GM23338 (cell line): ENCODE measurements at regions not wholly inside any gene's neighbourhood (a gene's known extent, or its start where the extent isn't known, plus 50 kb on each side); places are given as distances from the start of the nearest gene placed in this dataset.

Source experiments
- ATAC-seq: fragments of 200-7000 bp; cut with Tn5 transposase; 3 replicates; pipeline ENCODE4 v1.9.1; 2020
- DNase-seq: peaks from one replicate; pipeline ENCODE4 v3.0.0-alpha.2; 2015; ENCODE audit warnings: low spot score
- H2AFZ ChIP-seq: fragments of 200-600 bp; sonication (generic); 2 replicates; pipeline ENCODE4 v1.8.0; 2016; ENCODE audit warnings: antibody characterized with exemption, mild to moderate bottlenecking, moderate library complexity
- H3F3A ChIP-seq: fragments of 200-600 bp; sonication (generic); replicated peaks from 2 replicates; pipeline ENCODE4 v1.8.0; 2017; ENCODE audit warnings: antibody characterized with exemption, mixed run types, low read depth
- H3K27ac ChIP-seq: fragments of 200-600 bp; sonication (generic); 2 replicates; pipeline ENCODE4 v1.6.1; 2016; ENCODE audit warnings: low read depth
- H3K27me3 ChIP-seq: fragments of 200-600 bp; sonication (generic); 2 replicates; pipeline ENCODE4 v1.8.0; 2016; ENCODE audit warnings: mild to moderate bottlenecking, mixed run types, moderate library complexity; ENCODE audit not compliant: insufficient read depth
- H3K36me3 ChIP-seq: fragments of 200-600 bp; sonication (generic); 2 replicates; pipeline ENCODE4 v1.8.0; 2016; ENCODE audit warnings: mild to moderate bottlenecking; ENCODE audit not compliant: insufficient read depth
- H3K4me1 ChIP-seq: fragments of 200-600 bp; sonication (generic); 2 replicates; pipeline ENCODE4 v1.8.0; 2016; ENCODE audit warnings: mild to moderate bottlenecking, moderate library complexity; ENCODE audit not compliant: insufficient read depth
- H3K4me2 ChIP-seq: fragments of 200-600 bp; sonication (generic); 2 replicates; pipeline ENCODE4 v1.7.1; 2017; ENCODE audit warnings: mixed run types
- H3K4me3 ChIP-seq: fragments of 200-600 bp; sonication (generic); 2 replicates; pipeline ENCODE4 v1.6.1; 2016; ENCODE audit warnings: mixed run types
- H3K79me2 ChIP-seq: fragments of 200-600 bp; sonication (generic); replicated peaks from 2 replicates; pipeline ENCODE4 v1.8.0; 2017; ENCODE audit warnings: mild to moderate bottlenecking; ENCODE audit not compliant: insufficient read depth
- H3K9me2 ChIP-seq: fragments of 200-600 bp; sonication (generic); 2 replicates; pipeline ENCODE4 v1.8.0; 2017; ENCODE audit not compliant: insufficient read depth
- H4K20me1 ChIP-seq: fragments of 200-600 bp; sonication (generic); replicated peaks from 2 replicates; pipeline ENCODE4 v1.8.0; 2017; ENCODE audit warnings: mild to moderate bottlenecking; ENCODE audit not compliant: insufficient read depth
- H3K27ac Mint-ChIP-seq: 2 replicates; pipeline ENCODE4 v1.8.0; 2020; ENCODE audit warnings: inconsistent platforms, mild to moderate bottlenecking, moderate library complexity, mixed read lengths
- H3K27me3 Mint-ChIP-seq: 3 replicates; pipeline ENCODE4 v1.8.0; 2022; ENCODE audit warnings: low read depth, mild to moderate bottlenecking, moderate library complexity, mixed read lengths, inconsistent platforms; ENCODE audit not compliant: insufficient read depth, poor library complexity
- H3K36me3 Mint-ChIP-seq: 3 replicates; pipeline ENCODE4 v1.8.0; 2021; ENCODE audit warnings: low read depth, mild to moderate bottlenecking, inconsistent platforms, moderate library complexity, mixed read lengths
- H3K4me1 Mint-ChIP-seq: 3 replicates; pipeline ENCODE4 v1.8.0; 2020; ENCODE audit warnings: mild to moderate bottlenecking, inconsistent platforms, mixed read lengths
- H3K4me3 Mint-ChIP-seq: 3 replicates; pipeline ENCODE4 v1.8.0; 2021; ENCODE audit warnings: moderate library complexity, mild to moderate bottlenecking, inconsistent platforms, mixed read lengths
- H3K9me3 Mint-ChIP-seq: 3 replicates; pipeline ENCODE4 v1.8.0; 2020; ENCODE audit warnings: moderate library complexity, mild to moderate bottlenecking, inconsistent platforms, mixed read lengths
- CREB1 ChIP-seq: fragments of 250-450 bp; sonication (Bioruptor Pico); IDR thresholded peaks from 2 replicates; pipeline ENCODE4 v1.5.0; 2020; ENCODE audit warnings: low read depth, mild to moderate bottlenecking, moderate library complexity
- EZH2 ChIP-seq: fragments of 200-600 bp; sonication (generic); IDR thresholded peaks from one replicate; pipeline ENCODE4 v1.8.0; 2017; ENCODE audit warnings: antibody characterized with exemption, mild to moderate bottlenecking, low read depth; ENCODE audit not compliant: unreplicated experiment
- EZH2phosphoT487 ChIP-seq: fragments of 200-600 bp; sonication (generic); IDR thresholded peaks from one replicate; pipeline ENCODE4 v1.8.1; 2018; ENCODE audit warnings: antibody characterized with exemption; ENCODE audit not compliant: unreplicated experiment
- JUNB ChIP-seq: IDR thresholded peaks from one replicate; pipeline ENCODE4 v1.6.1; 2016; ENCODE audit warnings: antibody characterized with exemption; ENCODE audit not compliant: unreplicated experiment
- NANOG ChIP-seq: IDR thresholded peaks from 2 replicates; pipeline ENCODE4 v1.6.1; 2016; ENCODE audit warnings: antibody characterized with exemption, borderline replicate concordance
- POLR2AphosphoS5 ChIP-seq: IDR thresholded peaks from 2 replicates; pipeline ENCODE4 v1.6.1; 2016; ENCODE audit warnings: antibody characterized with exemption, low read depth
- STAT1 ChIP-seq: IDR thresholded peaks from one replicate; pipeline ENCODE4 v1.6.1; 2016; ENCODE audit warnings: antibody characterized with exemption; ENCODE audit not compliant: unreplicated experiment
- ZNF114 ChIP-seq: fragments of 250-450 bp; sonication (Bioruptor Pico); IDR thresholded peaks from 2 replicates; pipeline ENCODE4 v1.5.0; 2020; ENCODE audit warnings: mild to moderate bottlenecking, moderate library complexity
- ZNF331 ChIP-seq: fragments of 250-450 bp; sonication (Bioruptor Pico); IDR thresholded peaks from 2 replicates; pipeline ENCODE4 v1.5.0; 2020; ENCODE audit warnings: low read depth, mild to moderate bottlenecking, moderate library complexity
- TF ChIP-seq, protein P1 (sequence below): fragments of 250-450 bp; sonication (Bioruptor Pico); IDR thresholded peaks from 2 replicates; pipeline ENCODE4 v1.5.0; 2020; ENCODE audit warnings: mild to moderate bottlenecking, moderate library complexity
- TF ChIP-seq, protein P2 (sequence below), 2 experiments: fragments of 200-600 bp in 1 of 2; sonication (generic) in 1 of 2; conservative IDR thresholded peaks; 2 replicates each; pipeline versions ENCODE4 v1.5.1 to v1.6.1; 2016 to 2017; ENCODE audit warnings: antibody characterized with exemption in 2 of 2, low read depth in 2 of 2, mild to moderate bottlenecking in 2 of 2, moderate library complexity in 1 of 2
- TF ChIP-seq, protein P3 (sequence below): IDR thresholded peaks from one replicate; pipeline ENCODE4 v1.6.1; 2018; ENCODE audit warnings: antibody characterized with exemption; ENCODE audit not compliant: unreplicated experiment
- TF ChIP-seq, protein P4 (sequence below): IDR thresholded peaks from 2 replicates; pipeline ENCODE4 v1.6.1; 2016; ENCODE audit warnings: antibody characterized with exemption

DNA sequence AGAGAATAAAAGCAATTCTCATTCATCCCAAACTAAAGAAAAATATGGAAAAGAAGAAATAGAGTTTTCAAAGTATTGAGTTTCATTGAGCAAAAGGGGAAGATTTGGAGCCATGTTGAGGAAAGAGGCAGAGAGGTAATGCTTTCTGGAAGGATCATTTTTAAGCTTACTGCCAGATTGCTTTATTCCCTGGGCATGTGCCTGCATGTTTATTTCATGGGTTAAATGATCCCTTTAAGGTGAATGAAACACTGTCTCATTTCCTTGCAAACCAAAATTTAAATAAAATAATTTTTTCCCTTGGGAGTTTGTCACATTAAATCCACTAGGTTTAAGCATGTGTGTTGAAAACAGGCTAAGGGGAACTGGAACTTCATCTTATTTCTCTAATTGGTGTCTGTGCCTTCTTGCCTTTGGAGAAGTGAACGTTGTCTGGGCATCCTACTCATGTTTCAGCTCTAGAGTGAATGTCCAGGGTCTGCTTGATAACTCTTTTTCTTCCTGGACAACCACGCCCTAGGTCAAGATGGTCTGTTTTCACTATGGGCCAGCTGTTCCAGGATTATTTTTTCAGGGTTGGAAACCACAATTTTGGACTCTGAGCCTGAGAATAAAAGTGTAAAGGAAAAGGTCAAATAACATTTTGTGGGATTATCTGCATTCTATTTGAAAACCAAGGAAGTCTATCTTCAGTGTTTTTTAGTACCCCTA lies 114.1 kb upstream of the ELL2 start:
- Histone ChIP-seq H3K4me3 (no peak overlapping the region), H4K20me1 (no peaks in the 10 kb centered on the region), H2AFZ (no peak overlapping the region), H3K27me3 (no peaks in the 10 kb centered on the region), H3K79me2 (no peaks in the 10 kb centered on the region), H3K4me2 (no peak overlapping the region), H3K27ac (no peak overlapping the region), H3F3A (no peaks in the 10 kb centered on the region), H3K4me1 (no peaks in the 10 kb centered on the region; the same call in 1 of the 2 replicates), H3K36me3 (no peaks in the 10 kb centered on the region; the same call in 1 of the 2 replicates), H3K9me2 (peaks cover 7% of the 10 kb centered on the region; the same call in 1 of the 2 replicates)
- Mint-ChIP-seq H3K27ac (no peak overlapping the region), H3K4me3 (no peak overlapping the region), H3K4me1 (peaks cover 11% of the 10 kb centered on the region), H3K27me3 (peaks cover 3% of the 10 kb centered on the region), H3K9me3 (no peaks in the 10 kb centered on the region), H3K36me3 (no peaks in the 10 kb centered on the region)
- DNase-seq (no peak), ATAC-seq (no peak)
- TF ChIP-seq, protein P1, sequence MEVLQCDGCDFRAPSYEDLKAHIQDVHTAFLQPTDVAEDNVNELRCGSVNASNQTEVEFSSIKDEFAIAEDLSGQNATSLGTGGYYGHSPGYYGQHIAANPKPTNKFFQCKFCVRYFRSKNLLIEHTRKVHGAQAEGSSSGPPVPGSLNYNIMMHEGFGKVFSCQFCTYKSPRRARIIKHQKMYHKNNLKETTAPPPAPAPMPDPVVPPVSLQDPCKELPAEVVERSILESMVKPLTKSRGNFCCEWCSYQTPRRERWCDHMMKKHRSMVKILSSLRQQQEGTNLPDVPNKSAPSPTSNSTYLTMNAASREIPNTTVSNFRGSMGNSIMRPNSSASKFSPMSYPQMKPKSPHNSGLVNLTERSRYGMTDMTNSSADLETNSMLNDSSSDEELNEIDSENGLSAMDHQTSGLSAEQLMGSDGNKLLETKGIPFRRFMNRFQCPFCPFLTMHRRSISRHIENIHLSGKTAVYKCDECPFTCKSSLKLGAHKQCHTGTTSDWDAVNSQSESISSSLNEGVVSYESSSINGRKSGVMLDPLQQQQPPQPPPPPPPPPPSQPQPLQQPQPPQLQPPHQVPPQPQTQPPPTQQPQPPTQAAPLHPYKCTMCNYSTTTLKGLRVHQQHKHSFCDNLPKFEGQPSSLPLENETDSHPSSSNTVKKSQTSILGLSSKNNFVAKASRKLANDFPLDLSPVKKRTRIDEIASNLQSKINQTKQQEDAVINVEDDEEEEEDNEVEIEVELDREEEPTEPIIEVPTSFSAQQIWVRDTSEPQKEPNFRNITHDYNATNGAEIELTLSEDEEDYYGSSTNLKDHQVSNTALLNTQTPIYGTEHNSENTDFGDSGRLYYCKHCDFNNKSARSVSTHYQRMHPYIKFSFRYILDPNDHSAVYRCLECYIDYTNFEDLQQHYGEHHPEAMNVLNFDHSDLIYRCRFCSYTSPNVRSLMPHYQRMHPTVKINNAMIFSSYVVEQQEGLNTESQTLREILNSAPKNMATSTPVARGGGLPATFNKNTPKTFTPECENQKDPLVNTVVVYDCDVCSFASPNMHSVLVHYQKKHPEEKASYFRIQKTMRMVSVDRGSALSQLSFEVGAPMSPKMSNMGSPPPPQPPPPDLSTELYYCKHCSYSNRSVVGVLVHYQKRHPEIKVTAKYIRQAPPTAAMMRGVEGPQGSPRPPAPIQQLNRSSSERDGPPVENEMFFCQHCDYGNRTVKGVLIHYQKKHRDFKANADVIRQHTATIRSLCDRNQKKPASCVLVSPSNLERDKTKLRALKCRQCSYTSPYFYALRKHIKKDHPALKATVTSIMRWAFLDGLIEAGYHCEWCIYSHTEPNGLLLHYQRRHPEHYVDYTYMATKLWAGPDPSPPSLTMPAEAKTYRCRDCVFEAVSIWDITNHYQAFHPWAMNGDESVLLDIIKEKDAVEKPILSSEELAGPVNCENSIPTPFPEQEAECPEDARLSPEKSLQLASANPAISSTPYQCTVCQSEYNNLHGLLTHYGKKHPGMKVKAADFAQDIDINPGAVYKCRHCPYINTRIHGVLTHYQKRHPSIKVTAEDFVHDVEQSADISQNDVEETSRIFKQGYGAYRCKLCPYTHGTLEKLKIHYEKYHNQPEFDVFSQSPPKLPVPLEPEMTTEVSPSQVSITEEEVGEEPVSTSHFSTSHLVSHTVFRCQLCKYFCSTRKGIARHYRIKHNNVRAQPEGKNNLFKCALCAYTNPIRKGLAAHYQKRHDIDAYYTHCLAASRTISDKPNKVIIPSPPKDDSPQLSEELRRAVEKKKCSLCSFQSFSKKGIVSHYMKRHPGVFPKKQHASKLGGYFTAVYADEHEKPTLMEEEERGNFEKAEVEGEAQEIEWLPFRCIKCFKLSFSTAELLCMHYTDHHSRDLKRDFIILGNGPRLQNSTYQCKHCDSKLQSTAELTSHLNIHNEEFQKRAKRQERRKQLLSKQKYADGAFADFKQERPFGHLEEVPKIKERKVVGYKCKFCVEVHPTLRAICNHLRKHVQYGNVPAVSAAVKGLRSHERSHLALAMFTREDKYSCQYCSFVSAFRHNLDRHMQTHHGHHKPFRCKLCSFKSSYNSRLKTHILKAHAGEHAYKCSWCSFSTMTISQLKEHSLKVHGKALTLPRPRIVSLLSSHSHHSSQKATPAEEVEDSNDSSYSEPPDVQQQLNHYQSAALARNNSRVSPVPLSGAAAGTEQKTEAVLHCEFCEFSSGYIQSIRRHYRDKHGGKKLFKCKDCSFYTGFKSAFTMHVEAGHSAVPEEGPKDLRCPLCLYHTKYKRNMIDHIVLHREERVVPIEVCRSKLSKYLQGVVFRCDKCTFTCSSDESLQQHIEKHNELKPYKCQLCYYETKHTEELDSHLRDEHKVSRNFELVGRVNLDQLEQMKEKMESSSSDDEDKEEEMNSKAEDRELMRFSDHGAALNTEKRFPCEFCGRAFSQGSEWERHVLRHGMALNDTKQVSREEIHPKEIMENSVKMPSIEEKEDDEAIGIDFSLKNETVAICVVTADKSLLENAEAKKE: no peak
- TF ChIP-seq ZNF331 (CRISPR knock-in tag): no peak
- TF ChIP-seq, protein P2, sequence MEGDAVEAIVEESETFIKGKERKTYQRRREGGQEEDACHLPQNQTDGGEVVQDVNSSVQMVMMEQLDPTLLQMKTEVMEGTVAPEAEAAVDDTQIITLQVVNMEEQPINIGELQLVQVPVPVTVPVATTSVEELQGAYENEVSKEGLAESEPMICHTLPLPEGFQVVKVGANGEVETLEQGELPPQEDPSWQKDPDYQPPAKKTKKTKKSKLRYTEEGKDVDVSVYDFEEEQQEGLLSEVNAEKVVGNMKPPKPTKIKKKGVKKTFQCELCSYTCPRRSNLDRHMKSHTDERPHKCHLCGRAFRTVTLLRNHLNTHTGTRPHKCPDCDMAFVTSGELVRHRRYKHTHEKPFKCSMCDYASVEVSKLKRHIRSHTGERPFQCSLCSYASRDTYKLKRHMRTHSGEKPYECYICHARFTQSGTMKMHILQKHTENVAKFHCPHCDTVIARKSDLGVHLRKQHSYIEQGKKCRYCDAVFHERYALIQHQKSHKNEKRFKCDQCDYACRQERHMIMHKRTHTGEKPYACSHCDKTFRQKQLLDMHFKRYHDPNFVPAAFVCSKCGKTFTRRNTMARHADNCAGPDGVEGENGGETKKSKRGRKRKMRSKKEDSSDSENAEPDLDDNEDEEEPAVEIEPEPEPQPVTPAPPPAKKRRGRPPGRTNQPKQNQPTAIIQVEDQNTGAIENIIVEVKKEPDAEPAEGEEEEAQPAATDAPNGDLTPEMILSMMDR (conservative IDR thresholded peaks at IDR 0.05; ENCODE audit: low read depth in 2 of 2): no peak
- TF ChIP-seq NANOG: no peak
- TF ChIP-seq EZH2: no peak
- TF ChIP-seq ZNF114: no peak
- TF ChIP-seq, protein P3, sequence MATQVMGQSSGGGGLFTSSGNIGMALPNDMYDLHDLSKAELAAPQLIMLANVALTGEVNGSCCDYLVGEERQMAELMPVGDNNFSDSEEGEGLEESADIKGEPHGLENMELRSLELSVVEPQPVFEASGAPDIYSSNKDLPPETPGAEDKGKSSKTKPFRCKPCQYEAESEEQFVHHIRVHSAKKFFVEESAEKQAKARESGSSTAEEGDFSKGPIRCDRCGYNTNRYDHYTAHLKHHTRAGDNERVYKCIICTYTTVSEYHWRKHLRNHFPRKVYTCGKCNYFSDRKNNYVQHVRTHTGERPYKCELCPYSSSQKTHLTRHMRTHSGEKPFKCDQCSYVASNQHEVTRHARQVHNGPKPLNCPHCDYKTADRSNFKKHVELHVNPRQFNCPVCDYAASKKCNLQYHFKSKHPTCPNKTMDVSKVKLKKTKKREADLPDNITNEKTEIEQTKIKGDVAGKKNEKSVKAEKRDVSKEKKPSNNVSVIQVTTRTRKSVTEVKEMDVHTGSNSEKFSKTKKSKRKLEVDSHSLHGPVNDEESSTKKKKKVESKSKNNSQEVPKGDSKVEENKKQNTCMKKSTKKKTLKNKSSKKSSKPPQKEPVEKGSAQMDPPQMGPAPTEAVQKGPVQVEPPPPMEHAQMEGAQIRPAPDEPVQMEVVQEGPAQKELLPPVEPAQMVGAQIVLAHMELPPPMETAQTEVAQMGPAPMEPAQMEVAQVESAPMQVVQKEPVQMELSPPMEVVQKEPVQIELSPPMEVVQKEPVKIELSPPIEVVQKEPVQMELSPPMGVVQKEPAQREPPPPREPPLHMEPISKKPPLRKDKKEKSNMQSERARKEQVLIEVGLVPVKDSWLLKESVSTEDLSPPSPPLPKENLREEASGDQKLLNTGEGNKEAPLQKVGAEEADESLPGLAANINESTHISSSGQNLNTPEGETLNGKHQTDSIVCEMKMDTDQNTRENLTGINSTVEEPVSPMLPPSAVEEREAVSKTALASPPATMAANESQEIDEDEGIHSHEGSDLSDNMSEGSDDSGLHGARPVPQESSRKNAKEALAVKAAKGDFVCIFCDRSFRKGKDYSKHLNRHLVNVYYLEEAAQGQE: no peak
- no peak for TF ChIP-seq EZH2phosphoT487
- TF ChIP-seq, protein P4, sequence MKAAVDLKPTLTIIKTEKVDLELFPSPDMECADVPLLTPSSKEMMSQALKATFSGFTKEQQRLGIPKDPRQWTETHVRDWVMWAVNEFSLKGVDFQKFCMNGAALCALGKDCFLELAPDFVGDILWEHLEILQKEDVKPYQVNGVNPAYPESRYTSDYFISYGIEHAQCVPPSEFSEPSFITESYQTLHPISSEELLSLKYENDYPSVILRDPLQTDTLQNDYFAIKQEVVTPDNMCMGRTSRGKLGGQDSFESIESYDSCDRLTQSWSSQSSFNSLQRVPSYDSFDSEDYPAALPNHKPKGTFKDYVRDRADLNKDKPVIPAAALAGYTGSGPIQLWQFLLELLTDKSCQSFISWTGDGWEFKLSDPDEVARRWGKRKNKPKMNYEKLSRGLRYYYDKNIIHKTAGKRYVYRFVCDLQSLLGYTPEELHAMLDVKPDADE: no peak
- TF ChIP-seq JUNB: no peak
- no peak for TF ChIP-seq CREB1
- TF ChIP-seq POLR2AphosphoS5: no peak
- no peak for TF ChIP-seq STAT1
